GM18520 (cell line): ENCODE measurements at regions not wholly inside any gene's neighbourhood (a gene's known extent, or its start where the extent isn't known, plus 50 kb on each side); places are given as distances from the start of the nearest gene placed in this dataset.
"Not testable (repeated sequence)": the region's sequence is repeated elsewhere in the genome, so short reads cannot be mapped to it uniquely, and the experiment has no call there.

Experiments used
- ATAC-seq: cut with Tn5 transposase; IDR thresholded peaks from one replicate; pipeline ENCODE4 v1.9.1; 2021; ENCODE audit not compliant: unreplicated experiment

- no peak for ATAC-seq
Measured at GRCh38 chr6:74253261-74253660, 557.3 kb downstream of the CD109 start.

DNA sequence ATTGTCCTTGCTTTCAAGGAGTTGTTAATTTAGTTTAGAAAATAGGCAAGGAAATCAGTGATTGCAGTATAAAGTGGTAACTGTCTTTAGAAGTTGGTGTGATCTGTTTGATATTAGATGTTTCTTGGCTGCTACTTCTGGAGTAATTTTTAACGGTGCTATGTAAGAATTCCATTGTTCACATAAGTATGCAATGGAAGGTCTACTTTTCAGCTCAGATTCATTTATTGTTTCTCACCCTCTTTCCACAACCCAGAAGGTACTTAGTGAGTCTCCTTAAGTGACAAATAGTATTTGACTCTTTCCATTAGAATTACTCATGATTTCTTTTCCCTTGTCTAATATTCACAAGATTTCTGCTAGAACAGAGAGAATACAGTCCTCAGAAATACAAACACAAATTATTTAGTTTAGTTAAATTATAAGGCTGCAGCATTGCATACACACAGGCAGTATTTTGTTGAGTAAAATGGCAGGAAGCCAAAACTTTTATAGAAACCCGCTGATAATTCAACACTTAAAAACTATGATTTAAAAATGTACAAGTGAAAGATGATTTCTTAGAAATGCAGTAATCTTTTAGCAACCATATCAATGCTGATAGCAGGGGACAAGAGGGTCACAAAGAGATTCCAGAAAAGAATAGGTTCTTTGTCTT lies 554.3 kb downstream of the CD109 start:
- no peak for ATAC-seq

GRCh38 chr6:74249658-74250057 lies 553.7 kb downstream of the CD109 start:
- ATAC-seq, result peak; percentile 64

DNA sequence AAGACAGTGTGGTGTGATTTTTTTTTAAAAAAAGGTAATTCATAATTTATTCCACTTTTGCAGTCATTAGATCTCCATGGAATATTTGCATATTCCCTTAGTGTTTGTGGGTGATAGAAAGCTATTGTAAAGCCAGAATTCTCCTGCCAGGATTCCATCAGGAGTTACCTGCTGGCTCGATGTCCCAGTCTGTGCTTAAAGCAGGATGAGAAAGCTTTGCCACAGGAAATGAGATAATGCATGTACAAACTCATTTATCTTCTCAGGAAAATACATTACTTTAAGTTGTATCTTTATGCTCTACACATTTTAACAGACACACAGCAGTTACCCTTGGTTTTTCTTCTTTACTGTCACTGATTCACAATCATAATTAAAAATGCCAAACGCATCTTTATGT lies 553.0 kb downstream of the CD109 start:
- no peak for ATAC-seq

- ATAC-seq, result no peak
Measured at GRCh38 chr6:74222768-74223333, 526.8 kb downstream of the CD109 start.

DNA sequence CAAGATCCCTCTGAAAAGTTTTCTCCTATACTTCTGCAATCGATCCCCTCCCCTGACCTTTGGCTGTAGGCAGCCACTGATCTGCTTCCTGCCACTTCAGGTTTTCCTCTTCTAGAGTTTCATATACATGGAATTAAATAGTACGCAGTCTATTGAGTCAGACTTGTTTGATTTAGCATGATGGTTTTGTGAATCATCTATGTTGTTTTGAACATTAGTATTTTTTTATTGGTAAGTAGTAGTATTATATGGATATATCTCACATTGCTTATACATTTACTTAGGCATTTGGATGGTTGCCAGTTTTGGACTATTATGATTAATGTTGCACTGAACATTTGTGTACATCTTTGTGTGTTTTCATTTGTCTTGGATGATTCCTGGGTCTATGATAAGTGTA lies 518.0 kb downstream of the CD109 start:
- no peak for ATAC-seq

GRCh38 chr6:74208239-74208638 lies 512.2 kb downstream of the CD109 start:
- no peak for ATAC-seq

- no peak for ATAC-seq
Measured at GRCh38 chr6:74199215-74199915, 503.4 kb downstream of the CD109 start.

GRCh38 chr6:74197310-74197709 lies 501.3 kb downstream of the CD109 start:
- no peak for ATAC-seq

DNA sequence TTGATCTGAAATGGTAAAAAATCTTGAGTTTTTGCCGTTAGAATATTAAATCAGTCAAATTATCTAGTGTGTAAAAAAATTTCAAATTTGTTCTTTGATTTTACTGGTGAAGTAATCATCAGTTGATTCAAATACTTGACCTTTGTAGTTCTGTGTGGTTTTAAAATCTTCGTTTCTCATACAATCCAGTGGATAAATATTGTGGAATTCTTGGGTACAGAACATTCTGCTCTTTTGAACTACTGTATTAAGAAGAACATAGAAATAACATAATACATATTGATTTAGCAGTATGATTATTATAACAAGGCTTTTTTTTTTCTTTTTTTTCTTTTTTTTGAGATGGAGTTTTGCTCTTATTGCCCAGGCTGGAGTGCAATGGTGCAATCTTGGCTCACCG lies 491.8 kb downstream of the CD109 start:
- ATAC-seq, result no peak

GRCh38 chr6:74182992-74183391 lies 487.0 kb downstream of the CD109 start:
- no peak for ATAC-seq

- ATAC-seq, result no peak
Measured at GRCh38 chr6:74181471-74181870, 485.5 kb downstream of the CD109 start.

- no peak for ATAC-seq
Measured at GRCh38 chr6:74177506-74177905, 481.5 kb downstream of the CD109 start.

GRCh38 chr6:74170550-74170949 lies 474.5 kb downstream of the CD109 start:
- ATAC-seq, result not testable (repeated sequence)

- ATAC-seq, result no peak
Measured at GRCh38 chr6:74170118-74170517, 474.1 kb downstream of the CD109 start.

DNA sequence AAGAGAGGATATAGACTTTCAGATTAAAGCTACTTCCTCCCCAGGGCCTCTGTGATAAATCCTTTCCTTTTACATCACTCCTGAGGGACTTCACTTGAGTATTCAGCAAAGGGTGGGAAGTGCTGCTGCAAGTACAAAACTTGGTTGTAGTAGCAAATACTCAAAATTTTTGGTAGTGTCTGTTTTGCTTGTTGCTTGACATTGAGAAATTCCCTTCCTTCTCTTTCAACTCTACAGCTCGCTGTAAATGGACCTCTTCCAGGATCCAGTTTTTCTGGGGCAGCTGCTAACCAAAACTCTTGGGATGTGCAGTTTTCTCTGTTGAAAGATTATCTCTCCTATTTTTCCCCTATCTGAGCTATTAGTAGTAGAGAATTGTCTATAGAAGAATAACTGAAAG lies 472.0 kb downstream of the CD109 start:
- ATAC-seq, result no peak

DNA sequence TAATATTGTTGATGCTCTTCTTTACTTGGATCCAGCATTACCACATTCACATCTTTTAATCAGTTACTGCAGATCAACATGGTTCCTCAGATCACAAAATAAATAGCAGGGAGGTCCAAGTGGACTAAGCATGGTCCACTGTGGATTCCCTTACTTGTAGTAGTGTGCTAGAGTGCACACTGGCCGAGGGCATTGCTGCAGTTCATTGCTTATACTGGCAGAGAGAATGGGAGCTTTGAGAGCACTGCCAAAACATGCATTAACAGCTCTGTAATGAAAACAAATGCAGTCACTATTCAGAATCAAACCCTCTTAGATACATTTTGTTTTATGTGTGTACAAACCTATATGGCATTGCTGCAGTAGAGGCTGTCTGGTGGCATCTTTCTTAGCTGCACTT lies 471.5 kb downstream of the CD109 start:
- ATAC-seq, result no peak

- ATAC-seq, result no peak
Measured at GRCh38 chr6:74166849-74167248, 470.8 kb downstream of the CD109 start.

DNA sequence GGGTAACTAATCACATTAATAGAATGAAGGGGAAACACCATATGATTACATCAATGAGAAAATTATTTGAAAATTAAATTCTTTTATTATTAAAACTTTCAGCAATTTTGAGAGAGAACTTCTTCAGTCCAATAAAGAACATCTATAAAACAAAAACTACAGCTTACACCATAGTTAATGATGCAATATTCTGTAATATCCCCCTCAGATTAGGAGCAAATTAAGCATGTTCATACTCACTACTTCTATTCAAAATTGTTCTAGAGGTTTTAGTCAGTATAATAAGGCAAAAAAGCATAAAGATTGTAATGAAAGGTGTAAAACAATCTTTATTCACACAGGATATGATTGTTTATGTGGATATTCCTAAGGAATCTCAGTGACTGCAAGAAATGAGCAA lies 465.4 kb downstream of the CD109 start:
- ATAC-seq, result no peak

GRCh38 chr6:74152096-74152675 lies 456.2 kb downstream of the CD109 start:
- no peak for ATAC-seq

DNA sequence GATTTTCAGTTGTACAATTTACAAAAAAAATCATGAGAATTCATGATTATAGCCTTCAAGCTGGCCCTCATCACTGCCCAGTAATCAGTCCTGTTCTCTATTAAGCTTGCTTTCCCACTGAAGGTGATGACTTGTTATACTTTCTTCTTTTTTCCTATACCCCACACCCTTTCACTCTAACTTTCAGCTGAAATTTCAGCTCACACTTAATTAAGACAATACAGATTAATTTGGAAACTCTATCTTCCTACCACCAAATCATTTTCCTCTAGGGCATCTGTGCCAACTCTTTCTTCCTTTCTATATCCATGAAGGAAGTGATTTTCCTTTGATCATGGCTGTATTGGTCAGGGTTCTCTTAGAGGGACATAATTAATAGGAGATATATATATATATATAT lies 449.9 kb downstream of the CD109 start:
- no peak for ATAC-seq

DNA sequence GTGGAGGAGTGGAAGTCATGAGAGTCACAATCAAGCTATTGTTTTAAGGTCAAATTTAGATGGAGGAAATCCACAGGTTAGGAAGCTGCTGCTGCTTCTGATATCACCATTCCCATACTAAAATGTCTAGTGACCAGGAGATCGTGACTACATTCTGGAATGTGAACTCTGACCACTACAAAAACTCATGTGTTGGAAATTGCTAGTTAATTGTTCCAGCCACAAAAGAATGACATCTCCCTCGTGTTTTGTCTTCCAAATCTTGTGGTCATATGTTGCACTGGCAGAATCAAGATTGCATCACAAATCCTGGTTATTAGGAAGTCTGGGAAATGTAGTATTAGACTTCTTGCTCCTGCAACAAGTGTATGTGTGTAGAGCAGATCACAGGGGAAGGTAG lies 441.9 kb downstream of the CD109 start:
- no peak for ATAC-seq
